Liver (tissue), 8 donors: ENCODE measurements at regions not wholly inside any gene's neighbourhood (a gene's known extent, or its start where the extent isn't known, plus 50 kb on each side); places are given as distances from the start of the nearest gene placed in this dataset.

Experiments used
- DNase-seq: peaks from one replicate; pipeline ENCODE4 v3.0.0-alpha.2; 2017; ENCODE audit warnings: low spot score
- H3K27ac ChIP-seq, 2 donors: one replicate each; pipeline ENCODE4 v1.7.0; 2013; ENCODE audit warnings: inconsistent platforms in 2 of 2, low read length in 2 of 2, control low read depth in 1 of 2, low read depth in 1 of 2, mild to moderate bottlenecking in 1 of 2
- H3K27me3 ChIP-seq, 4 donors: one replicate each; pipeline versions ENCODE4 v1.6.1 to v1.7.0; 2013; ENCODE audit warnings: low read length in 3 of 4, inconsistent platforms in 1 of 4, mild to moderate bottlenecking in 1 of 4, moderate library complexity in 1 of 4; ENCODE audit not compliant: control insufficient read depth in 4 of 4, insufficient read depth in 4 of 4
- H3K36me3 ChIP-seq, 4 donors: one replicate each; pipeline versions ENCODE4 v1.6.1 to v1.7.0; 2013; ENCODE audit warnings: low read length in 3 of 4, mild to moderate bottlenecking in 3 of 4, low read depth in 1 of 4, moderate library complexity in 1 of 4; ENCODE audit not compliant: control insufficient read depth in 4 of 4, insufficient read depth in 3 of 4
- H3K4me1 ChIP-seq, 4 donors: one replicate each; pipeline versions ENCODE4 v1.6.1 to v1.7.0; 2013; ENCODE audit warnings: low read length in 3 of 4, mild to moderate bottlenecking in 3 of 4, moderate library complexity in 1 of 4; ENCODE audit not compliant: control insufficient read depth in 4 of 4, insufficient read depth in 4 of 4
- H3K4me3 ChIP-seq, 3 donors: one replicate each; pipeline versions ENCODE4 v1.6.1 to v1.7.0; 2013; ENCODE audit warnings: low read length in 3 of 3, control low read depth in 1 of 3, low read depth in 1 of 3, mild to moderate bottlenecking in 1 of 3
- H3K9ac ChIP-seq, 2 donors: one replicate each; pipeline ENCODE4 v1.7.0; 2013; ENCODE audit warnings: low read length in 2 of 2, mild to moderate bottlenecking in 2 of 2, moderate library complexity in 2 of 2, control low read depth in 1 of 2, low read depth in 1 of 2
- H3K9me3 ChIP-seq, 4 donors: one replicate each; pipeline versions ENCODE4 v1.6.1 to v1.7.0; 2013; ENCODE audit warnings: low read length in 3 of 4; ENCODE audit not compliant: control insufficient read depth in 4 of 4
- ATF3 ChIP-seq: IDR thresholded peaks from 2 replicates; pipeline ENCODE4 v1.6.1; 2016; ENCODE audit warnings: antibody characterized with exemption
- CTCF ChIP-seq: fragments of 150-350 bp; IDR thresholded peaks from 2 replicates; pipeline ENCODE4 v1.5.1; 2017; ENCODE audit warnings: improper control_type of control experiment, low read depth, low read length; ENCODE audit not compliant: missing input control
- EGR1 ChIP-seq, 2 donors: IDR thresholded peaks; 2 replicates each; pipeline ENCODE4 v1.6.1; 2016 to 2018; ENCODE audit warnings: antibody characterized with exemption in 2 of 2, low read depth in 2 of 2
- FOXA1 ChIP-seq: IDR thresholded peaks from 2 replicates; pipeline ENCODE4 v1.6.1; 2016; ENCODE audit warnings: antibody characterized with exemption
- FOXA2 ChIP-seq: IDR thresholded peaks from 2 replicates; pipeline ENCODE4 v1.6.1; 2016; ENCODE audit warnings: antibody characterized with exemption
- GABPA ChIP-seq, 2 donors: IDR thresholded peaks in 1 of 2; conservative IDR thresholded peaks in 1 of 2; 2 replicates each; pipeline ENCODE4 v1.6.1; 2016; ENCODE audit warnings: antibody characterized with exemption in 2 of 2, mild to moderate bottlenecking in 1 of 2, moderate library complexity in 1 of 2
- HNF4A ChIP-seq, 2 donors: conservative IDR thresholded peaks; 2 replicates each; pipeline ENCODE4 v1.6.1; 2016; ENCODE audit warnings: antibody characterized with exemption in 2 of 2, mild to moderate bottlenecking in 2 of 2
- HNF4G ChIP-seq: IDR thresholded peaks from 2 replicates; pipeline ENCODE4 v1.6.1; 2016; ENCODE audit warnings: antibody characterized with exemption
- JUND ChIP-seq, 2 donors: IDR thresholded peaks; 2 replicates each; pipeline ENCODE4 v1.6.1; 2016; ENCODE audit warnings: antibody characterized with exemption in 2 of 2
- MAX ChIP-seq: IDR thresholded peaks from 2 replicates; pipeline ENCODE4 v1.6.1; 2016; ENCODE audit warnings: antibody characterized with exemption
- NR2F2 ChIP-seq: IDR thresholded peaks from 2 replicates; pipeline ENCODE4 v1.6.1; 2016; ENCODE audit warnings: antibody characterized with exemption
- RAD21 ChIP-seq, 2 donors: IDR thresholded peaks; 2 replicates each; pipeline ENCODE4 v1.6.1; 2016; ENCODE audit warnings: antibody characterized with exemption in 2 of 2, mild to moderate bottlenecking in 2 of 2
- REST ChIP-seq: IDR thresholded peaks from 2 replicates; pipeline ENCODE4 v1.6.1; 2016; ENCODE audit warnings: antibody characterized with exemption, mild to moderate bottlenecking
- RXRA ChIP-seq, 2 donors: IDR thresholded peaks; 2 replicates each; pipeline ENCODE4 v1.6.1; 2017 to 2018; ENCODE audit warnings: antibody characterized with exemption in 2 of 2, mild to moderate bottlenecking in 1 of 2
- SP1 ChIP-seq: IDR thresholded peaks from 2 replicates; pipeline ENCODE4 v1.6.1; 2018; ENCODE audit warnings: antibody characterized with exemption, mild to moderate bottlenecking
- TAF1 ChIP-seq: conservative IDR thresholded peaks from 2 replicates; pipeline ENCODE4 v1.6.1; 2016; ENCODE audit warnings: antibody characterized with exemption, mild to moderate bottlenecking
- YY1 ChIP-seq: IDR thresholded peaks from 2 replicates; pipeline ENCODE4 v1.6.1; 2016; ENCODE audit warnings: antibody characterized with exemption, mild to moderate bottlenecking
- ZBTB33 ChIP-seq: IDR thresholded peaks from 2 replicates; pipeline ENCODE4 v1.6.1; 2016; ENCODE audit warnings: antibody characterized with exemption
- WGBS: extraction: QIAGEN DNeasy Blood & Tissue Kit; methylation state at CpG from one replicate; pipeline ENCODE4 v1.1.7; 2013; 5-methylcytosine and 5-hydroxymethylcytosine counted together
- donor health status: healthy.
- donor health status: healthy.
- donor health status: healthy.
- donor health status: healthy.
- donor health status: healthy.

GRCh38 chr21:27371115-27371974 is 404.5 kb upstream of the ADAMTS5 start (continued):
- TF ChIP-seq REST, result no peak
- TF ChIP-seq FOXA2, result no peak

- H3K4me1 ChIP-seq, result no peaks in the 10 kb centered on the region
- TF ChIP-seq ATF3 (no peak), HNF4A (conservative IDR thresholded peaks at IDR 0.05) (no peak), GABPA (IDR thresholded peaks at IDR 0.05 in 1 of 2, conservative IDR thresholded peaks at IDR 0.05 in 1 of 2) (no peak), NR2F2 (no peak), FOXA2 (no peak), RAD21 (IDR thresholded peaks at IDR 0.05) (no peak), YY1 (no peak), ZBTB33 (no peak), MAX (no peak), TAF1 (no peak), FOXA1 (no peak), RXRA (IDR thresholded peaks at IDR 0.05) (no peak), CTCF (no peak), SP1 (no peak), EGR1 (IDR thresholded peaks at IDR 0.05; ENCODE audit: low read depth in 2 of 2) (no peak), REST (no peak), HNF4G (no peak), JUND (IDR thresholded peaks at IDR 0.05) (no peak)
- no peaks in the 10 kb centered on the region for H3K9me3 ChIP-seq
- 70% methylated on average over 3 of the region's 3 CpGs for WGBS
- H3K36me3 ChIP-seq, result no peaks in the 10 kb centered on the region
- no peak overlapping the region for H3K27ac ChIP-seq
- peaks cover 0 to 3% (median 0%) of the 10 kb centered on the region in 4 donors for H3K27me3 ChIP-seq
- H3K4me3 ChIP-seq, result no peak overlapping the region
- no peak overlapping the region for H3K9ac ChIP-seq
- DNase-seq, result no peak
Measured at GRCh38 chr21:27369978-27370571, 403.2 kb upstream of the ADAMTS5 start.
